Body of pancreas (tissue), 4 donors: ENCODE measurements at regions not wholly inside any gene's neighbourhood (a gene's known extent, or its start where the extent isn't known, plus 50 kb on each side); places are given as distances from the start of the nearest gene placed in this dataset.

ENCODE experiments used
- ATAC-seq: fragments of 150-250 bp; one replicate; pipeline ENCODE4 v1.9.1; 2016
- DNase-seq, 4 donors: peaks; one replicate each; pipeline ENCODE4 v3.0.0-alpha.2; 2019
- H3K27ac ChIP-seq, 4 donors: fragments of 200-600 bp; sonication (generic); 1 replicate in 3 of 4; 2 replicates in 1 of 4; pipeline versions ENCODE4 v1.5.1 to v1.6.1; 2016 to 2019; ENCODE audit warnings: mild to moderate bottlenecking in 1 of 4, mixed read lengths in 1 of 4, moderate library complexity in 1 of 4
- H3K27me3 ChIP-seq, 2 donors: fragments of 200-600 bp; sonication (generic); one replicate each; pipeline ENCODE4 v1.6.0; 2016; ENCODE audit warnings: mild to moderate bottlenecking in 1 of 2
- H3K36me3 ChIP-seq, 2 donors: fragments of 200-600 bp; sonication (generic); replicated peaks in 1 of 2; 2 replicates each; pipeline ENCODE4 v1.5.1; 2016; ENCODE audit warnings: low read depth in 2 of 2; ENCODE audit not compliant: insufficient read depth in 1 of 2
- H3K4me1 ChIP-seq: fragments of 200-600 bp; sonication (generic); one replicate; pipeline ENCODE4 v1.6.0; 2016
- H3K4me3 ChIP-seq, 2 donors: fragments of 200-600 bp; sonication (generic); 1 replicate in 1 of 2; 2 replicates in 1 of 2; pipeline ENCODE4 v1.5.1; 2016 to 2019
- H3K9me3 ChIP-seq, 3 donors: fragments of 200-600 bp; sonication (generic); 1 replicate in 2 of 3; 2 replicates in 1 of 3; pipeline ENCODE4 v1.5.1; 2016
- POLR2A ChIP-seq, 3 donors: fragments of 450-650 bp; IDR thresholded peaks; one replicate each; pipeline ENCODE4 v1.6.1; 2016; ENCODE audit warnings: antibody characterized with exemption in 3 of 3, mild to moderate bottlenecking in 2 of 3
- WGBS, 2 donors: methylation state at CpG; one replicate each; pipeline ENCODE4 v1.1.5; 2017; 5-methylcytosine and 5-hydroxymethylcytosine counted together
- intact Hi-C: fragments of 100-400 bp; cut with DNase I; formaldehyde crosslinking; loops from one replicate; pipeline ENCODE4 v1.15.1; 2023
- TF ChIP-seq, protein P1 (sequence below), 7 experiments: fragments of 450-650 bp in 4 of 7; fragments of 200-600 bp in 3 of 7; sonication (generic) in 3 of 7; IDR thresholded peaks; one replicate each; pipeline ENCODE4 v1.5.1; 2016 to 2019; ENCODE audit warnings: antibody characterized with exemption in 7 of 7

DNA sequence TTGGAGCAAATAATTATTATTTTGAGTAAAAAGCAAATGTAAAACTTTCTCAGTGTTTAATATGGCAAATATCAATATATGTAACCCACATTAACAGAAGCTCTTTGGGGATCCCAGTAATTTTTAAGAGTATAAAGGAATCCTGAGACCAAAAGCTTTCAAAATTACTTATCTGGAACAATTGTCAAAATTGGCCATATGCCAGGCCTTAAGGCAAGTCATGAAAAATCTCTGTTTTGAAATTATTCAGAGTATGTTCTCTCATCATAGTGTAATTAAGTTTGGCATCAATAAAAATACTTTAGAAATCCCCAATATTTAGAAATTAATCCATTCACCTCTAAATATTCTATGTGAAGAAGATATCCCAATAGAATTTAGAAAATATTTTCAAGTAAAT is 225.3 kb upstream of the ARL4C start:
- H3K27ac ChIP-seq = no peak overlapping the region
- ATAC-seq (no peak), DNase-seq (no peak)
- no peak overlapping the region for H3K4me3 ChIP-seq
- H3K9me3 ChIP-seq = no peaks in the 10 kb centered on the region
- no peaks in the 10 kb centered on the region for H3K27me3 ChIP-seq
- H3K4me1 ChIP-seq = peaks cover 9% of the 10 kb centered on the region
- intact Hi-C loops = no loop called here
- TF ChIP-seq, protein P1, sequence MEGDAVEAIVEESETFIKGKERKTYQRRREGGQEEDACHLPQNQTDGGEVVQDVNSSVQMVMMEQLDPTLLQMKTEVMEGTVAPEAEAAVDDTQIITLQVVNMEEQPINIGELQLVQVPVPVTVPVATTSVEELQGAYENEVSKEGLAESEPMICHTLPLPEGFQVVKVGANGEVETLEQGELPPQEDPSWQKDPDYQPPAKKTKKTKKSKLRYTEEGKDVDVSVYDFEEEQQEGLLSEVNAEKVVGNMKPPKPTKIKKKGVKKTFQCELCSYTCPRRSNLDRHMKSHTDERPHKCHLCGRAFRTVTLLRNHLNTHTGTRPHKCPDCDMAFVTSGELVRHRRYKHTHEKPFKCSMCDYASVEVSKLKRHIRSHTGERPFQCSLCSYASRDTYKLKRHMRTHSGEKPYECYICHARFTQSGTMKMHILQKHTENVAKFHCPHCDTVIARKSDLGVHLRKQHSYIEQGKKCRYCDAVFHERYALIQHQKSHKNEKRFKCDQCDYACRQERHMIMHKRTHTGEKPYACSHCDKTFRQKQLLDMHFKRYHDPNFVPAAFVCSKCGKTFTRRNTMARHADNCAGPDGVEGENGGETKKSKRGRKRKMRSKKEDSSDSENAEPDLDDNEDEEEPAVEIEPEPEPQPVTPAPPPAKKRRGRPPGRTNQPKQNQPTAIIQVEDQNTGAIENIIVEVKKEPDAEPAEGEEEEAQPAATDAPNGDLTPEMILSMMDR (IDR thresholded peaks at IDR 0.05) = no peak
- TF ChIP-seq POLR2A (IDR thresholded peaks at IDR 0.05) = no peak
- H3K36me3 ChIP-seq = no peaks in the 10 kb centered on the region

DNA sequence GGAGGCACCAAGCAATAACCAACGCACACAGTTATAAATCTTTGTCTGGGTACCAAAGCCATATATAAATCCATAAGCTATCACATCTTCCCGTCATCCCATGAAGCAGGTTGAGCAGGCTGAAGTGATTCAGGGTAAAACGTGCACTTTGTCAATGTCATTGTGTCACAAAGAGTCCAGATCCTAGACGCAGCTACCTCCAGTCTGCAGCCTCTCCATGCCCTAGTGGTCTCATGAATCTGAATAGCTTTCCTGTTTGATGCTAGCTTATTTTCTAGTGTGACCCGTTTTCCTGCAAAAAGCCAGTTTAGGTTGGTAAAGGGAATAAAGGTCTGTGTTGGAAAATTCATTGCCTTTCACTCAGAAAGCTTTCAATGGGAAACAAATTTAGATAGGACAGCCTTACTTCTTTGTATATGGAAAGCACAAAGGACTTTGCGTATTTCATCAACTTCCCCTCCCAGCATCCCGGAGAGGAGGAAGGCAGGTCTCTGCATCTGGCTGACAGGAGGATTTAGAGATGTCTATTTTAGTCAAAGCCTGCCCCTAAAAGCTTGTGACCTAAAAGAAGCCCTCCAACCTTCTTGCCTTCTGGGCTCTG is 222.3 kb upstream of the ARL4C start:
- DNase-seq (no peak), ATAC-seq (no peak)
- no peaks in the 10 kb centered on the region for H3K4me1 ChIP-seq
- no peak for TF ChIP-seq POLR2A (IDR thresholded peaks at IDR 0.05)
- TF ChIP-seq, protein P1 (IDR thresholded peaks at IDR 0.05) = no peak
- H3K36me3 ChIP-seq = no peaks in the 10 kb centered on the region
- intact Hi-C loops = no loop called here
- WGBS, 2 donors = 74 to 79% methylated on average over 7 of the region's 7 CpGs
- H3K27me3 ChIP-seq = no peaks in the 10 kb centered on the region
- no peak overlapping the region for H3K4me3 ChIP-seq
- no peak overlapping the region for H3K27ac ChIP-seq
- no peaks in the 10 kb centered on the region for H3K9me3 ChIP-seq

DNA sequence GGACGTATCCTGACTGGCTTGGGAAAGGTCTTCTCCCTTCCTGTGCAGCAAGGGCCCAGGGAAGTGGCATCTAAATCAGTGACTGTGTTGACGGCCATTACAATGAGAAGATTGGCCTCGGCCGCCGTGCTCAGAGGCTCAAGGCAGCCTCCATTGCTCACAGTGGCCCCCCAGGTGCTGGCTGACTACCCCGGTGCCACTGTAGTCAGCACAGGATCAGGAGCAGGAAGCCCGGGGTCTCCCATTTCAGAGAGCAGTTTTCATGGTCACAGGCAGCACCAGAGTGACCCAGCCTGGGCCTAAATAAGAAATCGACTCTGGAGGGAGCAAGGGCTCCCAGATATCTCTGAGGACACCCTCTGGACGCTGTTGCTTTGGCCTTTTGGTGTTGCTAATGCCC is 219.4 kb upstream of the ARL4C start:
- H3K27me3 ChIP-seq = no peaks in the 10 kb centered on the region
- TF ChIP-seq POLR2A (IDR thresholded peaks at IDR 0.05) = no peak
- TF ChIP-seq, protein P1 (IDR thresholded peaks at IDR 0.05) = no peak
- DNase-seq = no peak
- no peaks in the 10 kb centered on the region for H3K4me1 ChIP-seq
- ATAC-seq = no peak
- WGBS, 2 donors = 70 to 84% methylated on average over 6 to 9 of the region's 9 CpGs
- H3K9me3 ChIP-seq = no peaks in the 10 kb centered on the region
- H3K4me3 ChIP-seq = no peak overlapping the region
- H3K27ac ChIP-seq = no peak overlapping the region
- intact Hi-C loops = no loop called here
- H3K36me3 ChIP-seq = no peaks in the 10 kb centered on the region

DNA sequence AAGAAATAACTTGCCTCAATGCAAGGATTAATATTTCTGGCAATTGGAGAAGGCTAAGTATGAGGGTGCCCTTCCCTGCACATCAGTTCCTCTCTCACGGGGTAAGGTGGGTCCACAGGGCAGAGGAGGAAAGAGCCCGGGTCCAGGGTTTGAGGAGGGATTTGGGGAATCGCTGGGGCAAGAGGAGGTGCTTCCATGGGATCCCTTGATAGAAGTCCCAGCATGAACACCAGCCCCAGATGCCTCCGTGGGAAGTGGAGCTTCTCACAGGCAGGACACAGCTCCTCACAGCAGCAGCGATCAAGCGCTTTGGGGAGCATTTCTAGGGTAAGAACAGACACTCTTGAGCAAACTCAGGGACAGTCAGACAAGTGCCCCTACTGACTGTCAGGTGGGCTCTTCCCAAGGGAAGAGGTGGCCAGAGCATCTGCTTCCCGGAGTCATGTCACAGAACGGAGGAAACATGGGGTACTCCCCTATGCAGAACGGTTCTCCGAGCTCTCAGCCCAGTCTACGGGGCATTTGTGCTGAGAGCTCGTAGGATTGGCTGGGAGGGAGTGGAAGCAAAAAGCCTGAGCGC is 218.9 kb upstream of the ARL4C start:
- TF ChIP-seq POLR2A (IDR thresholded peaks at IDR 0.05) = no peak
- TF ChIP-seq, protein P1 (IDR thresholded peaks at IDR 0.05) = no peak
- 86 to 88% methylated on average over 11 to 13 of the region's 13 CpGs for WGBS, 2 donors
- Histone ChIP-seq H3K4me3 (no peak overlapping the region), H3K36me3 (no peaks in the 10 kb centered on the region), H3K4me1 (no peaks in the 10 kb centered on the region), H3K9me3 (no peaks in the 10 kb centered on the region), H3K27me3 (no peaks in the 10 kb centered on the region), H3K27ac (no peak overlapping the region)
- DNase-seq (no peak), ATAC-seq (no peak)
- intact Hi-C loops = no loop called here

DNA sequence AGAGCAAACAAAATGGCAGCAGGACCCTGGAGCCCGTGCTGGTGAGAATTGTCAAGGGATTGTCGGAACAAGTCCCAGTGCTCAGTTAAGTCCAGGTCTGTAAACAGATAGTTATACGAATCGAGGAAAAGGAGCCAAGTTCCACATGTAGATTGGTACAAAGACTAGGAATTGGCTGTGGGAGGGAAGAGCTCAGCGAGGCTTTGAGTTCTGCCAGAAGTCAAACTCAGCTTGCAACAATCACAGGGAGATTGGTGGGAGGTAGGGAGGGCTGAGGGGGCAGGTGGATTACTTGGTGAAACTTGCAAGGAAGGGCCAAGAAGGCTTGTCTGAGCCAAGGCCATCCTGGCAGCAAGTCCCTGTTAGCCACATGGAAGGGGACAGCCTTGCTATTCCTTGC is 217.8 kb upstream of the ARL4C start:
- H3K4me1 ChIP-seq = no peaks in the 10 kb centered on the region
- no peak overlapping the region for H3K4me3 ChIP-seq
- ATAC-seq (no peak), DNase-seq (no peak)
- H3K9me3 ChIP-seq = no peaks in the 10 kb centered on the region
- TF ChIP-seq POLR2A (IDR thresholded peaks at IDR 0.05) = no peak
- TF ChIP-seq, protein P1 (IDR thresholded peaks at IDR 0.05) = no peak
- H3K36me3 ChIP-seq = no peaks in the 10 kb centered on the region
- intact Hi-C loops = no loop called here
- 83 to 89% methylated on average over 5 of the region's 5 CpGs for WGBS, 2 donors
- H3K27me3 ChIP-seq = no peaks in the 10 kb centered on the region
- H3K27ac ChIP-seq = no peak overlapping the region
